Activated CD8-positive, alpha-beta T cell treated with anti-CD3 and anti-CD28 coated beads for 36 hours (primary cell): ENCODE measurements at regions not wholly inside any gene's neighbourhood (a gene's known extent, or its start where the extent isn't known, plus 50 kb on each side); places are given as distances from the start of the nearest gene placed in this dataset.

Experiments used
- ATAC-seq: fragments of 200-7000 bp; cut with Tn5 transposase; one replicate; pipeline ENCODE4 v1.10.0; 2021; ENCODE audit warnings: mild to moderate bottlenecking, moderate library complexity
- CTCF ChIA-PET: fragments of 350-600 bp; sonication (Branson Sonifier 250); formaldehyde crosslinking; loops from one replicate; lab custom pipeline; 2021; ENCODE audit warnings: antibody characterized with exemption; lab: Charles Lee
- POLR2A ChIA-PET: fragments of 350-600 bp; sonication (Branson Sonifier 250); formaldehyde crosslinking; loops from one replicate; lab custom pipeline; 2021; ENCODE audit warnings: antibody characterized with exemption; lab: Charles Lee
- DNase-seq: peaks from one replicate; pipeline ENCODE4 v3.0.0-alpha.2; 2020
- H3K27ac Mint-ChIP-seq: one replicate; pipeline ENCODE4 v1.8.0; 2021; ENCODE audit warnings: mild to moderate bottlenecking, mixed read lengths
- H3K27me3 Mint-ChIP-seq: one replicate; pipeline ENCODE4 v1.8.0; 2021; ENCODE audit warnings: mixed read lengths
- H3K36me3 Mint-ChIP-seq: one replicate; pipeline ENCODE4 v1.8.0; 2021; ENCODE audit warnings: low read depth, mixed read lengths
- H3K4me1 Mint-ChIP-seq: one replicate; pipeline ENCODE4 v1.8.0; 2021; ENCODE audit warnings: low read depth, mixed read lengths
- H3K4me3 Mint-ChIP-seq: one replicate; pipeline ENCODE4 v1.8.0; 2021; ENCODE audit warnings: mild to moderate bottlenecking, moderate library complexity, mixed read lengths
- H3K9me3 Mint-ChIP-seq: one replicate; pipeline ENCODE4 v1.8.0; 2021; ENCODE audit warnings: mixed read lengths
- intact Hi-C: fragments of 100-400 bp; cut with micrococcal nuclease; formaldehyde crosslinking; loops from one replicate; pipeline ENCODE4 v1.10.0; 2022
- TF ChIP-seq, protein P1 (sequence below): fragments of 200-600 bp; IDR thresholded peaks from one replicate; pipeline ENCODE4 v1.8.0; 2022; ENCODE audit warnings: antibody characterized with exemption, mild to moderate bottlenecking

- Mint-ChIP-seq H3K4me1 (no peaks in the 10 kb centered on the region), H3K9me3 (no peaks in the 10 kb centered on the region), H3K27me3 (no peaks in the 10 kb centered on the region), H3K4me3 (no peak overlapping the region), H3K36me3 (no peaks in the 10 kb centered on the region), H3K27ac (no peak overlapping the region)
- intact Hi-C loops: no loop called here
- ATAC-seq (no peak), DNase-seq (no peak)
- TF ChIP-seq, protein P1, sequence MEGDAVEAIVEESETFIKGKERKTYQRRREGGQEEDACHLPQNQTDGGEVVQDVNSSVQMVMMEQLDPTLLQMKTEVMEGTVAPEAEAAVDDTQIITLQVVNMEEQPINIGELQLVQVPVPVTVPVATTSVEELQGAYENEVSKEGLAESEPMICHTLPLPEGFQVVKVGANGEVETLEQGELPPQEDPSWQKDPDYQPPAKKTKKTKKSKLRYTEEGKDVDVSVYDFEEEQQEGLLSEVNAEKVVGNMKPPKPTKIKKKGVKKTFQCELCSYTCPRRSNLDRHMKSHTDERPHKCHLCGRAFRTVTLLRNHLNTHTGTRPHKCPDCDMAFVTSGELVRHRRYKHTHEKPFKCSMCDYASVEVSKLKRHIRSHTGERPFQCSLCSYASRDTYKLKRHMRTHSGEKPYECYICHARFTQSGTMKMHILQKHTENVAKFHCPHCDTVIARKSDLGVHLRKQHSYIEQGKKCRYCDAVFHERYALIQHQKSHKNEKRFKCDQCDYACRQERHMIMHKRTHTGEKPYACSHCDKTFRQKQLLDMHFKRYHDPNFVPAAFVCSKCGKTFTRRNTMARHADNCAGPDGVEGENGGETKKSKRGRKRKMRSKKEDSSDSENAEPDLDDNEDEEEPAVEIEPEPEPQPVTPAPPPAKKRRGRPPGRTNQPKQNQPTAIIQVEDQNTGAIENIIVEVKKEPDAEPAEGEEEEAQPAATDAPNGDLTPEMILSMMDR: no peak
- ChIA-PET CTCF (no interaction called here), POLR2A (no interaction called here)
Measured at GRCh38 chr6:74060354-74060753, 364.4 kb downstream of the CD109 start.

DNA sequence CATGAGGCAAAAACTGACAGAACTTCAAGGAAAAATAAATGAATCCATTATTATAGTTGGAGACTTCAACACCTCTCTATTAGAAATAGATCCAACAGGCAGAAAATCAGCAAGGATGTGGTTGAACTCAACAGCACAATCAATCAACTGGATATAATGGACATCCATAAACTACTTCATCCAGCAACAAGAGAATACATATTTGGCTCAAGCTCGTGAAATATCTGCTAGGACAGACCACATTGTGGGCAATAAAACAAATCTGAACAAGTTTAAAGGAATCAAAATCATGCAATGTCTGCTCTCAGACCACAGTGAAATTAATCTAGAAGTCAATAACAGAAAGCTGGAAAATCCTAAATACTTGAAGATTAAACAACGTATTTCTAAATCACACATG is 362.6 kb downstream of the CD109 start:
- TF ChIP-seq, protein P1: no peak
- CTCF ChIA-PET: no interaction called here

GRCh38 chr6:74057326-74057725 is 361.3 kb downstream of the CD109 start:
- Mint-ChIP-seq H3K4me3 (no peak overlapping the region), H3K36me3 (no peaks in the 10 kb centered on the region), H3K27me3 (no peaks in the 10 kb centered on the region), H3K27ac (no peak overlapping the region), H3K9me3 (no peaks in the 10 kb centered on the region), H3K4me1 (no peaks in the 10 kb centered on the region)
- ATAC-seq (no peak), DNase-seq (no peak)
- TF ChIP-seq, protein P1: no peak
- ChIA-PET CTCF (no interaction called here), POLR2A (interaction anchor here (0.6 kb wide), 1 partner anchor 348 kb away, joined by 3 read pairs; no protein-coding TSS in a partner anchor)
- intact Hi-C loops: no loop called here

More for the DNA sequence above, 362.6 kb downstream of the CD109 start:
- Mint-ChIP-seq H3K9me3 (no peaks in the 10 kb centered on the region), H3K4me3 (no peak overlapping the region), H3K27me3 (no peaks in the 10 kb centered on the region), H3K27ac (no peak overlapping the region), H3K36me3 (no peaks in the 10 kb centered on the region), H3K4me1 (no peaks in the 10 kb centered on the region)
- no peak for DNase-seq
- ATAC-seq: no peak
- intact Hi-C loops: no loop called here
- POLR2A ChIA-PET: no interaction called here

GRCh38 chr6:74054190-74054589 is 358.2 kb downstream of the CD109 start:
- no peaks in the 10 kb centered on the region for H3K27me3 Mint-ChIP-seq
- no peaks in the 10 kb centered on the region for H3K36me3 Mint-ChIP-seq
- POLR2A ChIA-PET: no interaction called here
- ATAC-seq (no peak), DNase-seq (no peak)
- CTCF ChIA-PET: interaction anchor here (0.7 to 1.3 kb wide), 3 partner anchors 10 to 198 kb away, joined by 3 to 4 read pairs (median 3); no protein-coding TSS in a partner anchor
- intact Hi-C loops: no loop called here
- H3K27ac Mint-ChIP-seq: no peak overlapping the region
- no peaks in the 10 kb centered on the region for H3K4me1 Mint-ChIP-seq
- H3K9me3 Mint-ChIP-seq: no peaks in the 10 kb centered on the region
- H3K4me3 Mint-ChIP-seq: no peak overlapping the region
- TF ChIP-seq, protein P1: no peak

GRCh38 chr6:74050921-74051320 is 354.9 kb downstream of the CD109 start:
- Mint-ChIP-seq H3K9me3 (no peaks in the 10 kb centered on the region), H3K4me1 (no peaks in the 10 kb centered on the region), H3K27me3 (no peaks in the 10 kb centered on the region), H3K4me3 (no peak overlapping the region), H3K36me3 (no peaks in the 10 kb centered on the region), H3K27ac (no peak overlapping the region)
- DNase-seq (no peak), ATAC-seq (no peak)
- ChIA-PET POLR2A (no interaction called here), CTCF (no interaction called here)
- TF ChIP-seq, protein P1: no peak
- intact Hi-C loops: no loop called here
